CD14-positive monocyte (primary cell): ENCODE measurements at regions not wholly inside any gene's neighbourhood (a gene's known extent, or its start where the extent isn't known, plus 50 kb on each side); places are given as distances from the start of the nearest gene placed in this dataset.

Source experiments
- DNase-seq, 3 donors: peaks; one replicate each; pipeline ENCODE4 v3.0.0-alpha.2; 2011 to 2022
- H2AFZ ChIP-seq: 2 replicates; pipeline ENCODE4 v1.6.0; 2012; ENCODE audit warnings: mild to moderate bottlenecking, low read depth, low read length, inconsistent platforms; ENCODE audit not compliant: insufficient read depth, poor library complexity, severe bottlenecking
- H3K27ac ChIP-seq, 2 donors: 1 replicate in 1 of 2; 2 replicates in 1 of 2; pipeline ENCODE4 v1.5.1; 2012 to 2013; ENCODE audit warnings: low read length in 2 of 2, control low read depth in 1 of 2, inconsistent platforms in 1 of 2, low read depth in 1 of 2, mild to moderate bottlenecking in 1 of 2
- H3K27me3 ChIP-seq, 2 donors: one replicate each; pipeline versions ENCODE4 v1.6.0 to v1.6.1; 2011 to 2013; ENCODE audit warnings: low read length in 2 of 2; ENCODE audit not compliant: control insufficient read depth in 2 of 2, insufficient read depth in 2 of 2
- H3K36me3 ChIP-seq, 2 donors: replicated peaks in 1 of 2; 1 replicate in 1 of 2; 2 replicates in 1 of 2; pipeline versions ENCODE4 v1.5.1 to v1.6.1; 2012 to 2013; ENCODE audit warnings: low read length in 2 of 2, control low read depth in 1 of 2, inconsistent platforms in 1 of 2, mild to moderate bottlenecking in 1 of 2; ENCODE audit not compliant: insufficient read depth in 2 of 2, control insufficient read depth in 1 of 2
- H3K4me1 ChIP-seq, 2 donors: 1 replicate in 1 of 2; 2 replicates in 1 of 2; pipeline versions ENCODE4 v1.5.1 to v1.6.1; 2012 to 2013; ENCODE audit warnings: low read length in 2 of 2, control low read depth in 1 of 2, inconsistent platforms in 1 of 2, mild to moderate bottlenecking in 1 of 2, moderate library complexity in 1 of 2; ENCODE audit not compliant: insufficient read depth in 2 of 2, control insufficient read depth in 1 of 2
- H3K4me2 ChIP-seq: replicated peaks from 2 replicates; pipeline ENCODE3; 2012; ENCODE audit warnings: low read length, moderate library complexity, mild to moderate bottlenecking; ENCODE audit not compliant: poor library complexity, severe bottlenecking; ENCODE audit errors: extremely low read depth
- H3K4me3 ChIP-seq, 3 experiments: fragments of 200-600 bp in 1 of 3; sonication (generic) in 1 of 3; replicated peaks in 1 of 3; 1 replicate in 2 of 3; 2 replicates in 1 of 3; pipeline ENCODE4 v1.5.1; 2011 to 2013; ENCODE audit warnings: low read length in 3 of 3, mild to moderate bottlenecking in 3 of 3, control low read depth in 2 of 3, low read depth in 2 of 3, inconsistent platforms in 1 of 3, moderate library complexity in 1 of 3
- H3K79me2 ChIP-seq: 2 replicates; pipeline ENCODE4 v1.6.0; 2012; ENCODE audit warnings: mild to moderate bottlenecking, control low read depth, inconsistent platforms, low read length, moderate library complexity; ENCODE audit not compliant: insufficient read depth
- H3K9ac ChIP-seq: 2 replicates; pipeline ENCODE4 v1.6.0; 2017; ENCODE audit warnings: low read length, mild to moderate bottlenecking; ENCODE audit not compliant: insufficient read depth, poor library complexity, severe bottlenecking
- H3K9me3 ChIP-seq, 2 donors: replicated peaks in 1 of 2; 1 replicate in 1 of 2; 2 replicates in 1 of 2; pipeline versions ENCODE4 v1.5.1 to v1.6.1; 2012 to 2013; ENCODE audit warnings: low read length in 2 of 2, control low read depth in 1 of 2; ENCODE audit not compliant: control insufficient read depth in 1 of 2, insufficient read depth in 1 of 2
- H4K20me1 ChIP-seq: 2 replicates; pipeline ENCODE4 v1.6.0; 2012; ENCODE audit warnings: mild to moderate bottlenecking, low read length, control low read depth, moderate library complexity; ENCODE audit not compliant: insufficient read depth
- H3K27ac Mint-ChIP-seq, 7 donors: one replicate each; pipeline ENCODE4 v1.8.0; 2020; ENCODE audit warnings: mild to moderate bottlenecking in 7 of 7, mixed read lengths in 7 of 7, moderate library complexity in 6 of 7, inconsistent platforms in 2 of 7
- H3K27me3 Mint-ChIP-seq, 3 donors: one replicate each; pipeline ENCODE4 v1.8.0; 2021 to 2022; ENCODE audit warnings: low read depth in 3 of 3, mild to moderate bottlenecking in 3 of 3, mixed read lengths in 3 of 3, moderate library complexity in 3 of 3, inconsistent platforms in 1 of 3
- H3K36me3 Mint-ChIP-seq, 2 donors: one replicate each; pipeline ENCODE4 v1.8.0; 2020; ENCODE audit warnings: mixed read lengths in 2 of 2, inconsistent platforms in 1 of 2, mild to moderate bottlenecking in 1 of 2
- H3K4me1 Mint-ChIP-seq: one replicate; pipeline ENCODE4 v1.8.0; 2020; ENCODE audit warnings: mild to moderate bottlenecking, mixed read lengths
- H3K4me3 Mint-ChIP-seq, 2 donors: one replicate each; pipeline ENCODE4 v1.8.0; 2020; ENCODE audit warnings: mild to moderate bottlenecking in 2 of 2, mixed read lengths in 2 of 2, moderate library complexity in 1 of 2
- H3K9me3 Mint-ChIP-seq, 7 donors: one replicate each; pipeline ENCODE4 v1.8.0; 2020 to 2022; ENCODE audit warnings: mixed read lengths in 7 of 7, mild to moderate bottlenecking in 6 of 7, moderate library complexity in 6 of 7, inconsistent platforms in 2 of 7
- WGBS: methylation state at CpG from one replicate; pipeline ENCODE4 v1.1.5; 2013; ENCODE audit warnings: missing lambda C conversion rate; ENCODE audit not compliant: insufficient coverage; 5-methylcytosine and 5-hydroxymethylcytosine counted together
- intact Hi-C, 2 donors: fragments of 100-400 bp; cut with micrococcal nuclease; formaldehyde crosslinking; loops; one replicate each; pipeline versions ENCODE4 v1.15.0 to v1.15.1; 2023
- TF ChIP-seq, protein P1 (sequence below): fragments of 200-600 bp; IDR thresholded peaks from one replicate; pipeline ENCODE4 v1.8.0; 2022; ENCODE audit warnings: antibody characterized with exemption, mild to moderate bottlenecking

DNA sequence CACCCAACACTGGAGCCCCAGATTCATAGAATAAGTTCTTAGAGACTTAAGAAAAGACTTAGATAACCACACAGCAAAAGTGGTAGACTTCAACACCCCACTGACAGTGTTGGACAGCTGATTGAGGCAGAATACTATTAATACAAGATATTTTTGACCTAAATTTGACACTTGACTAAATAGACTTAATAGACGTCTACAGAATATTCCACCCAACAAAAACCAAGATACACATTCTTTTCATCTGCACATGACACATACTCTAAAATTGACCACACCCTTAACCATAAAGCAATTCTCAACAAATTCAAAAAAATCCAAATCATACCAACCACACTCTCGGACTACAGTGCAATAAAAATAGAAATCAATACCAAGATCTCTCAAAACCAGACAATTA lies 179.8 kb upstream of the TPM1 start:
- Histone ChIP-seq H3K4me1 (no peaks in the 10 kb centered on the region), H2AFZ (no peak overlapping the region), H3K27me3 (no peaks in the 10 kb centered on the region), H4K20me1 (no peaks in the 10 kb centered on the region), H3K4me2 (no peak overlapping the region), H3K36me3 (no peaks in the 10 kb centered on the region), H3K4me3 (no peak overlapping the region), H3K27ac (no peak overlapping the region), H3K9me3 (no peaks in the 10 kb centered on the region), H3K79me2 (no peaks in the 10 kb centered on the region), H3K9ac (no peak overlapping the region)
- TF ChIP-seq, protein P1, sequence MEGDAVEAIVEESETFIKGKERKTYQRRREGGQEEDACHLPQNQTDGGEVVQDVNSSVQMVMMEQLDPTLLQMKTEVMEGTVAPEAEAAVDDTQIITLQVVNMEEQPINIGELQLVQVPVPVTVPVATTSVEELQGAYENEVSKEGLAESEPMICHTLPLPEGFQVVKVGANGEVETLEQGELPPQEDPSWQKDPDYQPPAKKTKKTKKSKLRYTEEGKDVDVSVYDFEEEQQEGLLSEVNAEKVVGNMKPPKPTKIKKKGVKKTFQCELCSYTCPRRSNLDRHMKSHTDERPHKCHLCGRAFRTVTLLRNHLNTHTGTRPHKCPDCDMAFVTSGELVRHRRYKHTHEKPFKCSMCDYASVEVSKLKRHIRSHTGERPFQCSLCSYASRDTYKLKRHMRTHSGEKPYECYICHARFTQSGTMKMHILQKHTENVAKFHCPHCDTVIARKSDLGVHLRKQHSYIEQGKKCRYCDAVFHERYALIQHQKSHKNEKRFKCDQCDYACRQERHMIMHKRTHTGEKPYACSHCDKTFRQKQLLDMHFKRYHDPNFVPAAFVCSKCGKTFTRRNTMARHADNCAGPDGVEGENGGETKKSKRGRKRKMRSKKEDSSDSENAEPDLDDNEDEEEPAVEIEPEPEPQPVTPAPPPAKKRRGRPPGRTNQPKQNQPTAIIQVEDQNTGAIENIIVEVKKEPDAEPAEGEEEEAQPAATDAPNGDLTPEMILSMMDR: no peak
- intact Hi-C loops: no loop called here
- WGBS: 100% methylated on average over 1 of the region's 2 CpGs
- peaks cover 5 to 6% (median 5%) of the 10 kb centered on the region in 3 donors for H3K27me3 Mint-ChIP-seq
- H3K4me1 Mint-ChIP-seq: no peaks in the 10 kb centered on the region
- H3K4me3 Mint-ChIP-seq: no peak overlapping the region
- no peaks in the 10 kb centered on the region for H3K36me3 Mint-ChIP-seq
- H3K27ac Mint-ChIP-seq: no peak overlapping the region
- no peak for DNase-seq
- H3K9me3 Mint-ChIP-seq: peaks cover 0 to 9% (median 3%) of the 10 kb centered on the region in 7 donors

DNA sequence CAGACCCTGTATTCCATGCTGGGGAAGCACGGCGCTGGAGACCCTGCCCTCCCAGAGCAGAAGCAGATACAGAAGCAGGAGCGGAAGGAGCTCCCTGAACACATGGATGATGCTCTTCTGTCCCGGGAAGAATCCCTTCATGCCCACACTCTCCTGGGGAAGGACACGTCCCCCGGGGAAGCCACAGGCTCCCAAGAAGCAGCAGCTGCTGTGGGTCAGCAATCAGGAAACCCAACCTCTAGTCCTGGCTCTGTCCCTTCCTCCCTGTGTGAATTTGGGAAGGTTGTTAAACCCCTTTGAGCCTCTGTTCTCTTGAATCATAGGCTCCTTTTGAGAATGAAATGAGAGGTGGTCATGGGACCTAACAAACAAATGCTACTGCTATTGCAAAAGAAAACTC lies 176.2 kb upstream of the TPM1 start:
- Histone ChIP-seq H3K27me3 (no peaks in the 10 kb centered on the region), H3K4me1 (no peaks in the 10 kb centered on the region), H3K79me2 (no peaks in the 10 kb centered on the region), H4K20me1 (no peaks in the 10 kb centered on the region), H3K9ac (no peak overlapping the region), H3K9me3 (no peaks in the 10 kb centered on the region), H3K27ac (no peak overlapping the region), H3K36me3 (no peaks in the 10 kb centered on the region), H3K4me2 (no peak overlapping the region), H2AFZ (no peak overlapping the region), H3K4me3 (no peak overlapping the region)
- intact Hi-C loops: no loop called here
- WGBS: 97% methylated on average over 3 of the region's 6 CpGs
- H3K27ac Mint-ChIP-seq: no peak overlapping the region
- peaks cover 3 to 8% (median 6%) of the 10 kb centered on the region in 3 donors for H3K27me3 Mint-ChIP-seq
- H3K4me3 Mint-ChIP-seq: no peak overlapping the region
- no peaks in the 10 kb centered on the region for H3K36me3 Mint-ChIP-seq
- TF ChIP-seq, protein P1: no peak
- no peak for DNase-seq
- no peaks in the 10 kb centered on the region for H3K4me1 Mint-ChIP-seq
- H3K9me3 Mint-ChIP-seq: peaks cover 0 to 2% (median 2%) of the 10 kb centered on the region in 7 donors
